CD14-positive monocyte (primary cell): ENCODE measurements at regions not wholly inside any gene's neighbourhood (a gene's known extent, or its start where the extent isn't known, plus 50 kb on each side); places are given as distances from the start of the nearest gene placed in this dataset.
A peak's percentile ranks its signal among the peaks of the same experiment; 100 is the strongest.

Experiments used
- DNase-seq, 3 donors: peaks; one replicate each; pipeline ENCODE4 v3.0.0-alpha.2; 2011 to 2022
- H2AFZ ChIP-seq: 2 replicates; pipeline ENCODE4 v1.6.0; 2012; ENCODE audit warnings: mild to moderate bottlenecking, low read depth, low read length, inconsistent platforms; ENCODE audit not compliant: insufficient read depth, poor library complexity, severe bottlenecking
- H3K27ac ChIP-seq, 2 donors: 1 replicate in 1 of 2; 2 replicates in 1 of 2; pipeline ENCODE4 v1.5.1; 2012 to 2013; ENCODE audit warnings: low read length in 2 of 2, control low read depth in 1 of 2, inconsistent platforms in 1 of 2, low read depth in 1 of 2, mild to moderate bottlenecking in 1 of 2
- H3K27me3 ChIP-seq, 2 donors: one replicate each; pipeline versions ENCODE4 v1.6.0 to v1.6.1; 2011 to 2013; ENCODE audit warnings: low read length in 2 of 2; ENCODE audit not compliant: control insufficient read depth in 2 of 2, insufficient read depth in 2 of 2
- H3K36me3 ChIP-seq, 2 donors: replicated peaks in 1 of 2; 1 replicate in 1 of 2; 2 replicates in 1 of 2; pipeline versions ENCODE4 v1.5.1 to v1.6.1; 2012 to 2013; ENCODE audit warnings: low read length in 2 of 2, control low read depth in 1 of 2, inconsistent platforms in 1 of 2, mild to moderate bottlenecking in 1 of 2; ENCODE audit not compliant: insufficient read depth in 2 of 2, control insufficient read depth in 1 of 2
- H3K4me1 ChIP-seq, 2 donors: 1 replicate in 1 of 2; 2 replicates in 1 of 2; pipeline versions ENCODE4 v1.5.1 to v1.6.1; 2012 to 2013; ENCODE audit warnings: low read length in 2 of 2, control low read depth in 1 of 2, inconsistent platforms in 1 of 2, mild to moderate bottlenecking in 1 of 2, moderate library complexity in 1 of 2; ENCODE audit not compliant: insufficient read depth in 2 of 2, control insufficient read depth in 1 of 2
- H3K4me2 ChIP-seq: replicated peaks from 2 replicates; pipeline ENCODE3; 2012; ENCODE audit warnings: low read length, moderate library complexity, mild to moderate bottlenecking; ENCODE audit not compliant: poor library complexity, severe bottlenecking; ENCODE audit errors: extremely low read depth
- H3K4me3 ChIP-seq, 3 experiments: fragments of 200-600 bp in 1 of 3; sonication (generic) in 1 of 3; replicated peaks in 1 of 3; 1 replicate in 2 of 3; 2 replicates in 1 of 3; pipeline ENCODE4 v1.5.1; 2011 to 2013; ENCODE audit warnings: low read length in 3 of 3, mild to moderate bottlenecking in 3 of 3, control low read depth in 2 of 3, low read depth in 2 of 3, inconsistent platforms in 1 of 3, moderate library complexity in 1 of 3
- H3K79me2 ChIP-seq: 2 replicates; pipeline ENCODE4 v1.6.0; 2012; ENCODE audit warnings: mild to moderate bottlenecking, control low read depth, inconsistent platforms, low read length, moderate library complexity; ENCODE audit not compliant: insufficient read depth
- H3K9ac ChIP-seq: 2 replicates; pipeline ENCODE4 v1.6.0; 2017; ENCODE audit warnings: low read length, mild to moderate bottlenecking; ENCODE audit not compliant: insufficient read depth, poor library complexity, severe bottlenecking
- H3K9me3 ChIP-seq, 2 donors: replicated peaks in 1 of 2; 1 replicate in 1 of 2; 2 replicates in 1 of 2; pipeline versions ENCODE4 v1.5.1 to v1.6.1; 2012 to 2013; ENCODE audit warnings: low read length in 2 of 2, control low read depth in 1 of 2; ENCODE audit not compliant: control insufficient read depth in 1 of 2, insufficient read depth in 1 of 2
- H4K20me1 ChIP-seq: 2 replicates; pipeline ENCODE4 v1.6.0; 2012; ENCODE audit warnings: mild to moderate bottlenecking, low read length, control low read depth, moderate library complexity; ENCODE audit not compliant: insufficient read depth
- H3K27ac Mint-ChIP-seq, 7 donors: one replicate each; pipeline ENCODE4 v1.8.0; 2020; ENCODE audit warnings: mild to moderate bottlenecking in 7 of 7, mixed read lengths in 7 of 7, moderate library complexity in 6 of 7, inconsistent platforms in 2 of 7
- H3K27me3 Mint-ChIP-seq, 3 donors: one replicate each; pipeline ENCODE4 v1.8.0; 2021 to 2022; ENCODE audit warnings: low read depth in 3 of 3, mild to moderate bottlenecking in 3 of 3, mixed read lengths in 3 of 3, moderate library complexity in 3 of 3, inconsistent platforms in 1 of 3
- H3K36me3 Mint-ChIP-seq, 2 donors: one replicate each; pipeline ENCODE4 v1.8.0; 2020; ENCODE audit warnings: mixed read lengths in 2 of 2, inconsistent platforms in 1 of 2, mild to moderate bottlenecking in 1 of 2
- H3K4me1 Mint-ChIP-seq: one replicate; pipeline ENCODE4 v1.8.0; 2020; ENCODE audit warnings: mild to moderate bottlenecking, mixed read lengths
- H3K4me3 Mint-ChIP-seq, 2 donors: one replicate each; pipeline ENCODE4 v1.8.0; 2020; ENCODE audit warnings: mild to moderate bottlenecking in 2 of 2, mixed read lengths in 2 of 2, moderate library complexity in 1 of 2
- H3K9me3 Mint-ChIP-seq, 7 donors: one replicate each; pipeline ENCODE4 v1.8.0; 2020 to 2022; ENCODE audit warnings: mixed read lengths in 7 of 7, mild to moderate bottlenecking in 6 of 7, moderate library complexity in 6 of 7, inconsistent platforms in 2 of 7
- WGBS: methylation state at CpG from one replicate; pipeline ENCODE4 v1.1.5; 2013; ENCODE audit warnings: missing lambda C conversion rate; ENCODE audit not compliant: insufficient coverage; 5-methylcytosine and 5-hydroxymethylcytosine counted together
- intact Hi-C, 2 donors: fragments of 100-400 bp; cut with micrococcal nuclease; formaldehyde crosslinking; loops; one replicate each; pipeline versions ENCODE4 v1.15.0 to v1.15.1; 2023
- TF ChIP-seq, protein P1 (sequence below): fragments of 200-600 bp; IDR thresholded peaks from one replicate; pipeline ENCODE4 v1.8.0; 2022; ENCODE audit warnings: antibody characterized with exemption, mild to moderate bottlenecking

DNA sequence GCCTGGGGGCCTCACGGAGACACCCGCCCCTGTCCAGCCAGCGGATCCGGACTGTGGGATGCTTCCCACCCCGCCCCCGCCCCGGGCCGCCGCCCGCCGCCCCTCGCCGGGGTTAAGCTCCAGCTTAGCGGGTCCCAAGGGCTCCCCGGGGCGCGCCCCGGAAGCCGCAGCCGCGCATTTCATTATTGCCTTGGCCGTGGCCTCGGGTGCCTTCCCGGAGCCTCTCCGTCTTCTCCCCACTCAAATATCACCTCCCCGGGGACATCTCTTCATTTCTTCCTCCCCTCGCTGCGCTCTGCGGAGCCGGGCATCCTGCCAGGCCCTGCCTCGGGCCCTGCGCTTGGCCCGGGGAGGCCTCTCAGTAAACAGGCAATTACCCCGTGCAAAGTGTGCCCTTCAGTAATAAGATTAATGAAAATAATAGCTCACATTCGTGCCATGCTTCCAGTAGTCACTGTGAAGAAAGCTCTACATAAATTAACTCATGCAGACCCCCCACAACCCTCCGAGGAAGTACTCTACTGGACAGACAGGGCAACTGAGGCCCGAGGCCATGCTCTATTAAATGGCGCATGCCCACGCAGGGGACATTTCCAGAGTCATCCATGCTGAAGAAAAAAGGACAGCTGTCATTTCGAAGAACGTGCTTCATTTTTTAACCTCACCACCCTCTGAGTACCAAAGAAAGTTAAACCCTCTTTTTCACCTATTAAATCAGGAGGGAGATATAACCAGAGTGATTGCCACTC is 49.9 kb upstream of the LAPTM5 start:
- Histone ChIP-seq H3K4me1 (no peaks in the 10 kb centered on the region), H2AFZ (no peak overlapping the region), H3K79me2 (no peaks in the 10 kb centered on the region), H3K4me2 (no peak overlapping the region), H3K9ac (no peak overlapping the region), H3K9me3 (peaks cover 0 to 8% of the 10 kb centered on the region in 2 donors), H3K27me3 (peaks cover 38 to 91% of the 10 kb centered on the region in 2 donors), H3K27ac (no peak overlapping the region), H4K20me1 (no peaks in the 10 kb centered on the region), H3K4me3 (no peak overlapping the region), H3K36me3 (no peaks in the 10 kb centered on the region)
- 42% methylated on average over 27 of the region's 41 CpGs for WGBS
- TF ChIP-seq, protein P1, sequence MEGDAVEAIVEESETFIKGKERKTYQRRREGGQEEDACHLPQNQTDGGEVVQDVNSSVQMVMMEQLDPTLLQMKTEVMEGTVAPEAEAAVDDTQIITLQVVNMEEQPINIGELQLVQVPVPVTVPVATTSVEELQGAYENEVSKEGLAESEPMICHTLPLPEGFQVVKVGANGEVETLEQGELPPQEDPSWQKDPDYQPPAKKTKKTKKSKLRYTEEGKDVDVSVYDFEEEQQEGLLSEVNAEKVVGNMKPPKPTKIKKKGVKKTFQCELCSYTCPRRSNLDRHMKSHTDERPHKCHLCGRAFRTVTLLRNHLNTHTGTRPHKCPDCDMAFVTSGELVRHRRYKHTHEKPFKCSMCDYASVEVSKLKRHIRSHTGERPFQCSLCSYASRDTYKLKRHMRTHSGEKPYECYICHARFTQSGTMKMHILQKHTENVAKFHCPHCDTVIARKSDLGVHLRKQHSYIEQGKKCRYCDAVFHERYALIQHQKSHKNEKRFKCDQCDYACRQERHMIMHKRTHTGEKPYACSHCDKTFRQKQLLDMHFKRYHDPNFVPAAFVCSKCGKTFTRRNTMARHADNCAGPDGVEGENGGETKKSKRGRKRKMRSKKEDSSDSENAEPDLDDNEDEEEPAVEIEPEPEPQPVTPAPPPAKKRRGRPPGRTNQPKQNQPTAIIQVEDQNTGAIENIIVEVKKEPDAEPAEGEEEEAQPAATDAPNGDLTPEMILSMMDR = no peak
- H3K9me3 Mint-ChIP-seq = peaks cover 0 to 3% (median 0%) of the 10 kb centered on the region in 7 donors
- peaks cover 4% of the 10 kb centered on the region for H3K4me1 Mint-ChIP-seq
- no peak overlapping the region for H3K27ac Mint-ChIP-seq
- peak overlapping the region in 1 of 2 donors; percentile 63 for H3K4me3 Mint-ChIP-seq
- H3K36me3 Mint-ChIP-seq = no peaks in the 10 kb centered on the region
- DNase-seq = no peak
- intact Hi-C loops = no loop called here
- H3K27me3 Mint-ChIP-seq = peaks cover 75 to 89% (median 77%) of the 10 kb centered on the region in 3 donors
